COLO668 (cell line): ENCODE measurements at regions not wholly inside any gene's neighbourhood (a gene's known extent, or its start where the extent isn't known, plus 50 kb on each side); places are given as distances from the start of the nearest gene placed in this dataset.
"Not testable (repeated sequence)": the region's sequence is repeated elsewhere in the genome, so short reads cannot be mapped to it uniquely, and the experiment has no call there.

Experiments used
- DNase-seq: peaks from one replicate; lab custom pipeline; 2025; ENCODE audit not compliant: unreplicated experiment; lab: John Stamatoyannopoulos, UW

DNA sequence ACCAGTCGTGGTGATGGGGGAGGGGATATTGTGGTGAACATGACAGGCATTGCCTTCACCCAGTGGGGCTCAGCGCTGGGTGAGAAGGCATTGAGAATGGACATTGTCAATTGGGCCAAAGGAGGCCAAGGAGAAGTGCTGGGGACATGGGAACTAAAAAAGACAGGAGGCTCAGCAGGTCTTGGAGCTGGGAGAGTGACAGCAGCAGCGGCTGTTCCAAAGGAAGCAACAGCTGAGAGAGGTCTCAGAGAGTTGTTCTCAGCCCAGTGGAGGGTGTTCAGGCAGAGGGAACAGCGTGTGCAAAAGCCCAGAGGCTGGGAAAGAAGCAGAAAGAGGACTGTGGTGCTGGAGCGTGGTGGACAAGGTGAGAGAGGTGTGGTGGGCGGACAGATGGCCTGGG lies 56.6 kb upstream of the ASNS start:
- DNase-seq = not testable (repeated sequence)

- DNase-seq = peak; percentile 52
Observed at GRCh38 chr7:97927790-97928748, 55.9 kb upstream of the ASNS start.
